GM23338 (cell line): ENCODE measurements at regions not wholly inside any gene's neighbourhood (a gene's known extent, or its start where the extent isn't known, plus 50 kb on each side); places are given as distances from the start of the nearest gene placed in this dataset.

ENCODE experiments used
- EZH2 ChIP-seq: fragments of 200-600 bp; sonication (generic); IDR thresholded peaks from one replicate; pipeline ENCODE4 v1.8.0; 2017; ENCODE audit warnings: antibody characterized with exemption, mild to moderate bottlenecking, low read depth; ENCODE audit not compliant: unreplicated experiment
- POLR2AphosphoS5 ChIP-seq: IDR thresholded peaks from 2 replicates; pipeline ENCODE4 v1.6.1; 2016; ENCODE audit warnings: antibody characterized with exemption, low read depth
- TF ChIP-seq, protein P1 (sequence below), 2 experiments: fragments of 200-600 bp in 1 of 2; sonication (generic) in 1 of 2; conservative IDR thresholded peaks; 2 replicates each; pipeline versions ENCODE4 v1.5.1 to v1.6.1; 2016 to 2017; ENCODE audit warnings: antibody characterized with exemption in 2 of 2, low read depth in 2 of 2, mild to moderate bottlenecking in 2 of 2, moderate library complexity in 1 of 2
- TF ChIP-seq, protein P2 (sequence below): IDR thresholded peaks from one replicate; pipeline ENCODE4 v1.6.1; 2018; ENCODE audit warnings: antibody characterized with exemption; ENCODE audit not compliant: unreplicated experiment

DNA sequence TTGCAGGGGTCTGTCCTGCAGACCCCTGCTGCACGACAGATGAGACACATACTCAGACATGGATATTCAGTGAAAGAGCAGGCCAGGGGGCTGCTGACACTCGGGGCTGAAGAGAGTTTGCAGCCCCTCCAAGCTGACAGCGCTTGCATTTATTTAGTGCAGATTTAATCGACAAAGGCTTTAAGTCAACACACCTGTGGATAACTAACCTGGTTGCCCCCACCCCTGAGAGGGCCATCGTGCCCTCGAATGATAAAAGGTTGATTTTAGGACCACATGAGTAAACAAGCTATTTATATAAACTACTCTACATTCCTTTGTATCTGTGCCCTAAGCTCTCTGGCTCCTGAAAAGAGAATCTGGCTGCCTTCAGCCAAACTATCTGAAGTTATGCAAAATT is 708.2 kb upstream of the LRRN3 start:
- TF ChIP-seq, protein P1, sequence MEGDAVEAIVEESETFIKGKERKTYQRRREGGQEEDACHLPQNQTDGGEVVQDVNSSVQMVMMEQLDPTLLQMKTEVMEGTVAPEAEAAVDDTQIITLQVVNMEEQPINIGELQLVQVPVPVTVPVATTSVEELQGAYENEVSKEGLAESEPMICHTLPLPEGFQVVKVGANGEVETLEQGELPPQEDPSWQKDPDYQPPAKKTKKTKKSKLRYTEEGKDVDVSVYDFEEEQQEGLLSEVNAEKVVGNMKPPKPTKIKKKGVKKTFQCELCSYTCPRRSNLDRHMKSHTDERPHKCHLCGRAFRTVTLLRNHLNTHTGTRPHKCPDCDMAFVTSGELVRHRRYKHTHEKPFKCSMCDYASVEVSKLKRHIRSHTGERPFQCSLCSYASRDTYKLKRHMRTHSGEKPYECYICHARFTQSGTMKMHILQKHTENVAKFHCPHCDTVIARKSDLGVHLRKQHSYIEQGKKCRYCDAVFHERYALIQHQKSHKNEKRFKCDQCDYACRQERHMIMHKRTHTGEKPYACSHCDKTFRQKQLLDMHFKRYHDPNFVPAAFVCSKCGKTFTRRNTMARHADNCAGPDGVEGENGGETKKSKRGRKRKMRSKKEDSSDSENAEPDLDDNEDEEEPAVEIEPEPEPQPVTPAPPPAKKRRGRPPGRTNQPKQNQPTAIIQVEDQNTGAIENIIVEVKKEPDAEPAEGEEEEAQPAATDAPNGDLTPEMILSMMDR (conservative IDR thresholded peaks at IDR 0.05; ENCODE audit: low read depth in 2 of 2): no peak
- TF ChIP-seq, protein P2, sequence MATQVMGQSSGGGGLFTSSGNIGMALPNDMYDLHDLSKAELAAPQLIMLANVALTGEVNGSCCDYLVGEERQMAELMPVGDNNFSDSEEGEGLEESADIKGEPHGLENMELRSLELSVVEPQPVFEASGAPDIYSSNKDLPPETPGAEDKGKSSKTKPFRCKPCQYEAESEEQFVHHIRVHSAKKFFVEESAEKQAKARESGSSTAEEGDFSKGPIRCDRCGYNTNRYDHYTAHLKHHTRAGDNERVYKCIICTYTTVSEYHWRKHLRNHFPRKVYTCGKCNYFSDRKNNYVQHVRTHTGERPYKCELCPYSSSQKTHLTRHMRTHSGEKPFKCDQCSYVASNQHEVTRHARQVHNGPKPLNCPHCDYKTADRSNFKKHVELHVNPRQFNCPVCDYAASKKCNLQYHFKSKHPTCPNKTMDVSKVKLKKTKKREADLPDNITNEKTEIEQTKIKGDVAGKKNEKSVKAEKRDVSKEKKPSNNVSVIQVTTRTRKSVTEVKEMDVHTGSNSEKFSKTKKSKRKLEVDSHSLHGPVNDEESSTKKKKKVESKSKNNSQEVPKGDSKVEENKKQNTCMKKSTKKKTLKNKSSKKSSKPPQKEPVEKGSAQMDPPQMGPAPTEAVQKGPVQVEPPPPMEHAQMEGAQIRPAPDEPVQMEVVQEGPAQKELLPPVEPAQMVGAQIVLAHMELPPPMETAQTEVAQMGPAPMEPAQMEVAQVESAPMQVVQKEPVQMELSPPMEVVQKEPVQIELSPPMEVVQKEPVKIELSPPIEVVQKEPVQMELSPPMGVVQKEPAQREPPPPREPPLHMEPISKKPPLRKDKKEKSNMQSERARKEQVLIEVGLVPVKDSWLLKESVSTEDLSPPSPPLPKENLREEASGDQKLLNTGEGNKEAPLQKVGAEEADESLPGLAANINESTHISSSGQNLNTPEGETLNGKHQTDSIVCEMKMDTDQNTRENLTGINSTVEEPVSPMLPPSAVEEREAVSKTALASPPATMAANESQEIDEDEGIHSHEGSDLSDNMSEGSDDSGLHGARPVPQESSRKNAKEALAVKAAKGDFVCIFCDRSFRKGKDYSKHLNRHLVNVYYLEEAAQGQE: no peak
- TF ChIP-seq EZH2: no peak
- no peak for TF ChIP-seq POLR2AphosphoS5
